Stimulated activated CD4-positive, alpha-beta T cell treated with anti-CD3 and anti-CD28 coated beads, Interleukin-4, amount 100 ng/mL, for 1 hour (primary cell): ENCODE measurements at regions not wholly inside any gene's neighbourhood (a gene's known extent, or its start where the extent isn't known, plus 50 kb on each side); places are given as distances from the start of the nearest gene placed in this dataset.
A peak's percentile ranks its signal among the peaks of the same experiment; 100 is the strongest.
"Not testable (repeated sequence)": the region's sequence is repeated elsewhere in the genome, so short reads cannot be mapped to it uniquely, and the experiment has no call there.

Source experiments
- DNase-seq: peaks from one replicate; pipeline ENCODE4 v3.0.0-alpha.2; 2020

GRCh38 chr17:51347851-51348584 is 87.7 kb downstream of the UTP18 start:
- DNase-seq = no peak

- no peak for DNase-seq
Measured at GRCh38 chr17:51351080-51351479, 90.7 kb downstream of the UTP18 start.

- DNase-seq = no peak
Measured at GRCh38 chr17:51351890-51352289, 91.5 kb downstream of the UTP18 start.

GRCh38 chr17:51352798-51353197 is 92.5 kb downstream of the UTP18 start:
- no peak for DNase-seq

GRCh38 chr17:51353296-51353695 is 93.0 kb downstream of the UTP18 start:
- DNase-seq = no peak

- no peak for DNase-seq
Measured at GRCh38 chr17:51354936-51355335, 94.6 kb downstream of the UTP18 start.

- no peak for DNase-seq
Measured at GRCh38 chr17:51355441-51356410, 95.4 kb downstream of the UTP18 start.

GRCh38 chr17:51359055-51359454 is 98.7 kb downstream of the UTP18 start:
- no peak for DNase-seq

- no peak for DNase-seq
Measured at GRCh38 chr17:51362811-51363585, 102.7 kb downstream of the UTP18 start.

GRCh38 chr17:51365090-51365489 is 104.7 kb downstream of the UTP18 start:
- DNase-seq = no peak

- DNase-seq = no peak
Measured at GRCh38 chr17:51366866-51367265, 106.5 kb downstream of the UTP18 start.

- not testable (repeated sequence) for DNase-seq
Measured at GRCh38 chr17:51367836-51368235, 107.5 kb downstream of the UTP18 start.

- peak; percentile 31 for DNase-seq
Measured at GRCh38 chr17:51371732-51372151, 111.4 kb downstream of the UTP18 start.

- no peak for DNase-seq
Measured at GRCh38 chr17:51372345-51373004, 112.1 kb downstream of the UTP18 start.

GRCh38 chr17:51373489-51374152 is 113.3 kb downstream of the UTP18 start:
- no peak for DNase-seq

GRCh38 chr17:51374209-51374608 is 113.9 kb downstream of the UTP18 start:
- DNase-seq = no peak

GRCh38 chr17:51375771-51376170 is 115.4 kb downstream of the UTP18 start:
- no peak for DNase-seq

GRCh38 chr17:51376739-51377138 is 116.4 kb downstream of the UTP18 start:
- no peak for DNase-seq

- no peak for DNase-seq
Measured at GRCh38 chr17:51381262-51381661, 120.9 kb downstream of the UTP18 start.

GRCh38 chr17:51385208-51385607 is 124.9 kb downstream of the UTP18 start:
- DNase-seq = no peak

GRCh38 chr17:51387582-51387981 is 127.2 kb downstream of the UTP18 start:
- no peak for DNase-seq

- DNase-seq = no peak
Measured at GRCh38 chr17:51387986-51388385, 127.6 kb downstream of the UTP18 start.
